Fibroblast of the aortic adventitia (primary cell): ENCODE measurements at regions not wholly inside any gene's neighbourhood (a gene's known extent, or its start where the extent isn't known, plus 50 kb on each side); places are given as distances from the start of the nearest gene placed in this dataset.

Source experiments
- DNase-seq: peaks from one replicate; pipeline ENCODE4 v3.0.0-alpha.2; 2010; ENCODE audit warnings: low read depth
- H3K4me3 ChIP-seq: 2 replicates; pipeline ENCODE4 v1.5.1; 2011; ENCODE audit warnings: low read depth, mild to moderate bottlenecking, control low read depth, low read length, moderate library complexity
- CTCF ChIP-seq: IDR thresholded peaks from 2 replicates; pipeline ENCODE4 v1.5.1; 2011; ENCODE audit warnings: mild to moderate bottlenecking, low read length, control low read depth, inconsistent platforms; ENCODE audit not compliant: insufficient read depth

GRCh38 chr14:30339311-30339901 is 219.6 kb upstream of the G2E3 start:
- TF ChIP-seq CTCF, result no peak
- DNase-seq, result no peak
- no peak overlapping the region for H3K4me3 ChIP-seq

GRCh38 chr14:30340495-30340894 is 218.5 kb upstream of the G2E3 start:
- no peak for TF ChIP-seq CTCF
- DNase-seq, result no peak
- H3K4me3 ChIP-seq, result no peak overlapping the region

GRCh38 chr14:30345511-30345910 is 213.4 kb upstream of the G2E3 start:
- no peak for TF ChIP-seq CTCF
- DNase-seq, result no peak
- no peak overlapping the region for H3K4me3 ChIP-seq

- no peak for DNase-seq
- no peak overlapping the region for H3K4me3 ChIP-seq
- no peak for TF ChIP-seq CTCF
These were observed 210.5 kb upstream of the G2E3 start for GRCh38 chr14:30348445-30348844.

- no peak for DNase-seq
- no peak for TF ChIP-seq CTCF
- no peak overlapping the region for H3K4me3 ChIP-seq
These were observed 209.4 kb upstream of the G2E3 start for GRCh38 chr14:30349520-30349919.

GRCh38 chr14:30354439-30354838 is 204.5 kb upstream of the G2E3 start:
- no peak overlapping the region for H3K4me3 ChIP-seq
- DNase-seq, result no peak
- no peak for TF ChIP-seq CTCF

GRCh38 chr14:30355431-30355913 is 203.5 kb upstream of the G2E3 start:
- H3K4me3 ChIP-seq, result no peak overlapping the region
- no peak for DNase-seq
- TF ChIP-seq CTCF, result no peak
